NOMO-1 treated with DMSO at 0.1 percent for 48 hours (cell line): ENCODE measurements at regions not wholly inside any gene's neighbourhood (a gene's known extent, or its start where the extent isn't known, plus 50 kb on each side); places are given as distances from the start of the nearest gene placed in this dataset.
"Not testable (repeated sequence)": the region's sequence is repeated elsewhere in the genome, so short reads cannot be mapped to it uniquely, and the experiment has no call there.

Experiments
- DNase-seq: peaks from one replicate; lab custom pipeline; 2025; ENCODE audit not compliant: unreplicated experiment; lab: John Stamatoyannopoulos, UW

GRCh38 chr4:42282081-42282901 is 115.0 kb upstream of the SHISA3 start:
- DNase-seq: peak; percentile 59

GRCh38 chr4:42284030-42284429 is 113.3 kb upstream of the SHISA3 start:
- peak; percentile 47 for DNase-seq

GRCh38 chr4:42288876-42289275 is 108.4 kb upstream of the SHISA3 start:
- DNase-seq: not testable (repeated sequence)

- DNase-seq: not testable (repeated sequence)
Measured at GRCh38 chr4:42292192-42292591, 105.1 kb upstream of the SHISA3 start.

- DNase-seq: no peak
Measured at GRCh38 chr4:42293967-42294813, 103.1 kb upstream of the SHISA3 start.

- DNase-seq: no peak
Measured at GRCh38 chr4:42296196-42296595, 101.1 kb upstream of the SHISA3 start.

GRCh38 chr4:42302348-42302747 is 94.9 kb upstream of the SHISA3 start:
- peak; percentile 25 for DNase-seq

GRCh38 chr4:42306221-42307109 is 90.8 kb upstream of the SHISA3 start:
- no peak for DNase-seq

GRCh38 chr4:42308247-42308646 is 89.0 kb upstream of the SHISA3 start:
- no peak for DNase-seq

- DNase-seq: no peak
Measured at GRCh38 chr4:42309361-42310260, 87.7 kb upstream of the SHISA3 start.

GRCh38 chr4:42310358-42310757 is 86.9 kb upstream of the SHISA3 start:
- DNase-seq: no peak

GRCh38 chr4:42310806-42311205 is 86.5 kb upstream of the SHISA3 start:
- DNase-seq: no peak

- DNase-seq: no peak
Measured at GRCh38 chr4:42311591-42311990, 85.7 kb upstream of the SHISA3 start.

GRCh38 chr4:42313420-42313819 is 83.9 kb upstream of the SHISA3 start:
- DNase-seq: not testable (repeated sequence)

- no peak for DNase-seq
Measured at GRCh38 chr4:42313872-42314271, 83.4 kb upstream of the SHISA3 start.

- no peak for DNase-seq
Measured at GRCh38 chr4:42315231-42315630, 82.1 kb upstream of the SHISA3 start.

GRCh38 chr4:42320822-42321388 is 76.4 kb upstream of the SHISA3 start:
- DNase-seq: no peak

- no peak for DNase-seq
Measured at GRCh38 chr4:42326040-42326439, 71.2 kb upstream of the SHISA3 start.

GRCh38 chr4:42326524-42326923 is 70.8 kb upstream of the SHISA3 start:
- no peak for DNase-seq

GRCh38 chr4:42327323-42327722 is 70.0 kb upstream of the SHISA3 start:
- DNase-seq: no peak
